CD4-positive, alpha-beta T cell (primary cell): ENCODE measurements at regions not wholly inside any gene's neighbourhood (a gene's known extent, or its start where the extent isn't known, plus 50 kb on each side); places are given as distances from the start of the nearest gene placed in this dataset.

ENCODE experiments used
- ATAC-seq: fragments of 200-7000 bp; cut with Tn5 transposase; one replicate; pipeline ENCODE4 v1.10.0; 2022; ENCODE audit warnings: mild to moderate bottlenecking; ENCODE audit not compliant: poor library complexity
- CTCF ChIA-PET: fragments of 350-600 bp; sonication (Branson Sonifier 250); formaldehyde crosslinking; loops from one replicate; lab custom pipeline; 2021; ENCODE audit warnings: antibody characterized with exemption, inconsistent platforms; lab: Charles Lee
- POLR2A ChIA-PET: fragments of 350-600 bp; sonication (Branson Sonifier 250); formaldehyde crosslinking; loops from one replicate; lab custom pipeline; 2021; ENCODE audit warnings: antibody characterized with exemption, inconsistent platforms; lab: Charles Lee
- DNase-seq, 14 experiments: peaks; one replicate each; pipeline ENCODE4 v3.0.0-alpha.2; 2013 to 2020; ENCODE audit warnings: mixed read lengths in 2 of 14
- H3K27ac ChIP-seq, 2 donors: one replicate each; pipeline versions ENCODE4 v1.5.1 to v1.7.0; 2013; ENCODE audit warnings: low read length in 2 of 2, low read depth in 1 of 2, mild to moderate bottlenecking in 1 of 2
- H3K27me3 ChIP-seq, 2 experiments: 1 replicate in 1 of 2; 2 replicates in 1 of 2; pipeline versions ENCODE4 v1.6.1 to v1.7.0; 2013; ENCODE audit warnings: low read length in 2 of 2, control low read depth in 1 of 2, mild to moderate bottlenecking in 1 of 2, moderate library complexity in 1 of 2; ENCODE audit not compliant: insufficient read depth in 2 of 2, control insufficient read depth in 1 of 2
- H3K36me3 ChIP-seq: one replicate; pipeline ENCODE4 v1.6.1; 2013; ENCODE audit warnings: low read length, control low read depth; ENCODE audit not compliant: insufficient read depth
- H3K4me1 ChIP-seq: one replicate; pipeline ENCODE4 v1.6.1; 2013; ENCODE audit warnings: low read length, control low read depth; ENCODE audit not compliant: insufficient read depth
- H3K4me3 ChIP-seq: one replicate; pipeline ENCODE4 v1.5.1; 2013; ENCODE audit warnings: mild to moderate bottlenecking, low read length, moderate library complexity
- H3K9me3 ChIP-seq, 2 experiments: 1 replicate in 1 of 2; 2 replicates in 1 of 2; pipeline versions ENCODE4 v1.6.1 to v1.7.0; 2013; ENCODE audit warnings: low read length in 2 of 2, mild to moderate bottlenecking in 2 of 2, control low read depth in 1 of 2, moderate library complexity in 1 of 2; ENCODE audit not compliant: control insufficient read depth in 1 of 2, insufficient read depth in 1 of 2
- H3K27ac Mint-ChIP-seq: one replicate; pipeline ENCODE4 v1.8.0; 2020; ENCODE audit warnings: mixed read lengths
- H3K27me3 Mint-ChIP-seq: one replicate; pipeline ENCODE4 v1.8.0; 2021; ENCODE audit warnings: mixed read lengths
- H3K36me3 Mint-ChIP-seq: one replicate; pipeline ENCODE4 v1.8.0; 2021; ENCODE audit warnings: low read depth, mixed read lengths
- H3K4me1 Mint-ChIP-seq: one replicate; pipeline ENCODE4 v1.8.0; 2021; ENCODE audit warnings: low read depth, mixed read lengths
- H3K4me3 Mint-ChIP-seq: one replicate; pipeline ENCODE4 v1.8.0; 2020; ENCODE audit warnings: mild to moderate bottlenecking, mixed read lengths
- H3K9me3 Mint-ChIP-seq: one replicate; pipeline ENCODE4 v1.8.0; 2020; ENCODE audit warnings: mixed read lengths
- intact Hi-C, 2 experiments: fragments of 100-400 bp; cut with DNase I in 1 of 2; cut with micrococcal nuclease in 1 of 2; formaldehyde crosslinking; loops; one replicate each; pipeline versions ENCODE4 v1.15.1 to v1.9.0; 2023 to 2025; cut with DNase I, micrococcal nuclease
- TF ChIP-seq, protein P1 (sequence below): fragments of 200-600 bp; IDR thresholded peaks from one replicate; pipeline ENCODE4 v1.8.0; 2022; ENCODE audit warnings: antibody characterized with exemption, mild to moderate bottlenecking

DNA sequence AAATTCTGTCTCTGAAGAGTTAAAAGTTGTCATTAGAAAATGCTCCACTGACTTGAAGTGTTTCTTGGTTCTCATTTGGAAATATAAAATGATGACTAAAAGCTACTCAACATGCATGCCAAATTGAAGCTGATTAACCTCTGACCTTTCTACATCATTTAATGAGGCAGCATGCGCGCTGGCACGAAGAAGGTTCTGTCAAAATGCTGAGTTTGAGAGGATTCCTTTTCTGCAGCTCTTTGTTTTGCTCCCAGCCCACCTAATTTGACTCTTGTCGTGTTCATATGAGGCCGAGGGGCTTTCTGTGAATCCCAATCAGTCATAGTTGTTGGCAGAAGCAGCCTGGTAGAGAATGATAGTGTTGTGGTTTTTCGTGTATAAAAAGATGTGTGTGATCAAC, 153.4 kb downstream of the BRMS1L start:
- no peak for ATAC-seq
- Mint-ChIP-seq H3K27ac (no peak overlapping the region), H3K4me1 (no peaks in the 10 kb centered on the region), H3K36me3 (no peaks in the 10 kb centered on the region), H3K9me3 (peaks cover 9% of the 10 kb centered on the region), H3K4me3 (no peak overlapping the region), H3K27me3 (no peaks in the 10 kb centered on the region)
- Histone ChIP-seq H3K4me1 (no peaks in the 10 kb centered on the region), H3K9me3 (no peaks in the 10 kb centered on the region), H3K36me3 (no peaks in the 10 kb centered on the region), H3K4me3 (no peak overlapping the region), H3K27ac (no peak overlapping the region), H3K27me3 (no peaks in the 10 kb centered on the region)
- ChIA-PET POLR2A (no interaction called here), CTCF (no interaction called here)
- intact Hi-C loops = no loop called here
- no peak for DNase-seq
- TF ChIP-seq, protein P1, sequence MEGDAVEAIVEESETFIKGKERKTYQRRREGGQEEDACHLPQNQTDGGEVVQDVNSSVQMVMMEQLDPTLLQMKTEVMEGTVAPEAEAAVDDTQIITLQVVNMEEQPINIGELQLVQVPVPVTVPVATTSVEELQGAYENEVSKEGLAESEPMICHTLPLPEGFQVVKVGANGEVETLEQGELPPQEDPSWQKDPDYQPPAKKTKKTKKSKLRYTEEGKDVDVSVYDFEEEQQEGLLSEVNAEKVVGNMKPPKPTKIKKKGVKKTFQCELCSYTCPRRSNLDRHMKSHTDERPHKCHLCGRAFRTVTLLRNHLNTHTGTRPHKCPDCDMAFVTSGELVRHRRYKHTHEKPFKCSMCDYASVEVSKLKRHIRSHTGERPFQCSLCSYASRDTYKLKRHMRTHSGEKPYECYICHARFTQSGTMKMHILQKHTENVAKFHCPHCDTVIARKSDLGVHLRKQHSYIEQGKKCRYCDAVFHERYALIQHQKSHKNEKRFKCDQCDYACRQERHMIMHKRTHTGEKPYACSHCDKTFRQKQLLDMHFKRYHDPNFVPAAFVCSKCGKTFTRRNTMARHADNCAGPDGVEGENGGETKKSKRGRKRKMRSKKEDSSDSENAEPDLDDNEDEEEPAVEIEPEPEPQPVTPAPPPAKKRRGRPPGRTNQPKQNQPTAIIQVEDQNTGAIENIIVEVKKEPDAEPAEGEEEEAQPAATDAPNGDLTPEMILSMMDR = no peak

- ATAC-seq (no peak), DNase-seq (no peak)
- POLR2A ChIA-PET = no interaction called here
- no peaks in the 10 kb centered on the region for H3K9me3 ChIP-seq
- no peak overlapping the region for H3K27ac Mint-ChIP-seq
- H3K4me1 Mint-ChIP-seq = no peaks in the 10 kb centered on the region
- H3K27ac ChIP-seq = no peak overlapping the region
- no peak overlapping the region for H3K4me3 Mint-ChIP-seq
- no peaks in the 10 kb centered on the region for H3K27me3 Mint-ChIP-seq
- no peaks in the 10 kb centered on the region for H3K36me3 Mint-ChIP-seq
- CTCF ChIA-PET = no interaction called here
- intact Hi-C loops = no loop called here
- H3K27me3 ChIP-seq = no peaks in the 10 kb centered on the region
- H3K4me1 ChIP-seq = no peaks in the 10 kb centered on the region
- H3K9me3 Mint-ChIP-seq = peaks cover 9% of the 10 kb centered on the region
- no peak overlapping the region for H3K4me3 ChIP-seq
- H3K36me3 ChIP-seq = no peaks in the 10 kb centered on the region
- TF ChIP-seq, protein P1 = no peak
Measured at GRCh38 chr14:35978561-35978960, 152.4 kb downstream of the BRMS1L start.

DNA sequence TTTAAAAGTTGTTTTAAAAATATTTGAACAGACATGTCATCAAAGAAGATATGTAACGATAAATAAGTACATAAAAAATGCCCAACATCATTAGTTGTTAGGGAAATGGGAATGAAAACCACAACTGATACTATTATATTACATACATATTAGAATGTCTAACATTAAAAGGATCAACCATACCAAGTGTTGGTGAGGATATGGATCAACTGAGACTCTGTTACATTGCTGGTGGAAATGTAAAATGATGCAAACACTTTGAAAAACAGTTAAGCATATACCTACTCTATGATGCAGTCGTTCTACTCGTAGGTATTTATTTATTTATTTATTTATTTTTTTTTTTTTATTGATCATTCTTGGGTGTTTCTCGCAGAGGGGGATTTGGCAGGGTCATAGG, 149.7 kb downstream of the BRMS1L start:
- H3K4me3 Mint-ChIP-seq = no peak overlapping the region
- H3K4me3 ChIP-seq = no peak overlapping the region
- H3K4me1 ChIP-seq = no peaks in the 10 kb centered on the region
- H3K27ac Mint-ChIP-seq = no peak overlapping the region
- DNase-seq (no peak), ATAC-seq (no peak)
- no peaks in the 10 kb centered on the region for H3K36me3 Mint-ChIP-seq
- H3K27ac ChIP-seq = no peak overlapping the region
- H3K27me3 Mint-ChIP-seq = no peaks in the 10 kb centered on the region
- H3K9me3 ChIP-seq = no peaks in the 10 kb centered on the region
- H3K9me3 Mint-ChIP-seq = peaks cover 9% of the 10 kb centered on the region
- no peaks in the 10 kb centered on the region for H3K4me1 Mint-ChIP-seq
- TF ChIP-seq, protein P1 = no peak
- H3K27me3 ChIP-seq = no peaks in the 10 kb centered on the region
- H3K36me3 ChIP-seq = no peaks in the 10 kb centered on the region
- ChIA-PET CTCF (no interaction called here), POLR2A (no interaction called here)
- intact Hi-C loops = no loop called here
